PC-9 (cell line): ENCODE measurements at regions not wholly inside any gene's neighbourhood (a gene's known extent, or its start where the extent isn't known, plus 50 kb on each side); places are given as distances from the start of the nearest gene placed in this dataset.

Source experiments
- BruUV-seq: library from RNA; stranded (reverse); fragments of 400-500 nt; replicated peaks from 2 replicates; lab custom pipeline; 2021; lab: Mats Ljungman, UMichigan
- CTCF ChIA-PET: fragments of 300-600 bp; sonication (Branson Sonifier 250); formaldehyde crosslinking; loops from one replicate; lab custom pipeline; 2022; ENCODE audit warnings: antibody characterized with exemption; lab: Charles Lee
- POLR2A ChIA-PET: fragments of 300-600 bp; sonication (Branson Sonifier 250); formaldehyde crosslinking; loops from one replicate; lab custom pipeline; 2022; ENCODE audit warnings: antibody characterized with exemption; ENCODE audit not compliant: unreplicated experiment; lab: Charles Lee
- DNase-seq, 2 experiments: peaks; one replicate each; pipeline versions ENCODE4 v3.0.0 to v3.0.0-alpha.2; 2015 to 2022; ENCODE audit warnings: mixed read lengths in 1 of 2
- H2AFZ ChIP-seq: fragments of 200-600 bp; sonication (generic); 2 replicates; pipeline ENCODE4 v1.8.1; 2017; ENCODE audit warnings: antibody characterized with exemption
- H3F3A ChIP-seq: fragments of 200-600 bp; sonication (generic); 2 replicates; pipeline ENCODE4 v1.8.1; 2017; ENCODE audit warnings: antibody characterized with exemption, mild to moderate bottlenecking, low read depth; ENCODE audit not compliant: insufficient read depth
- H3K27ac ChIP-seq: fragments of 200-600 bp; sonication (generic); 2 replicates; pipeline ENCODE4 v1.6.1; 2016; ENCODE audit warnings: mixed run types
- H3K27me3 ChIP-seq: fragments of 200-600 bp; sonication (generic); 2 replicates; pipeline ENCODE4 v1.6.1; 2016; ENCODE audit warnings: low read depth, mixed run types; ENCODE audit not compliant: insufficient read depth
- H3K36me3 ChIP-seq: fragments of 200-600 bp; sonication (generic); 2 replicates; pipeline ENCODE4 v1.6.1; 2016; ENCODE audit warnings: low read depth, mixed run types
- H3K4me1 ChIP-seq: fragments of 200-600 bp; sonication (generic); replicated peaks from 2 replicates; pipeline ENCODE4 v1.6.1; 2016; ENCODE audit warnings: mixed run types; ENCODE audit not compliant: insufficient read depth
- H3K4me2 ChIP-seq: fragments of 200-600 bp; sonication (generic); 2 replicates; pipeline ENCODE4 v1.6.1; 2017; ENCODE audit warnings: mixed run types
- H3K4me3 ChIP-seq: fragments of 200-600 bp; sonication (generic); 2 replicates; pipeline ENCODE4 v1.6.1; 2016; ENCODE audit warnings: mixed run types
- H3K79me2 ChIP-seq: fragments of 200-600 bp; sonication (generic); 2 replicates; pipeline ENCODE4 v1.6.1; 2017; ENCODE audit warnings: low read depth, mixed run types
- H3K9me2 ChIP-seq: fragments of 200-600 bp; sonication (generic); 2 replicates; pipeline ENCODE4 v1.8.1; 2017; ENCODE audit warnings: mild to moderate bottlenecking; ENCODE audit not compliant: insufficient read depth
- H3K9me3 ChIP-seq: fragments of 200-600 bp; sonication (generic); 2 replicates; pipeline ENCODE4 v1.8.1; 2016; ENCODE audit warnings: low read depth; ENCODE audit not compliant: insufficient read depth
- H4K20me1 ChIP-seq: fragments of 200-600 bp; sonication (generic); 2 replicates; pipeline ENCODE4 v1.8.1; 2017; ENCODE audit not compliant: insufficient read depth
- CTCF ChIP-seq: fragments of 200-600 bp; sonication (generic); conservative IDR thresholded peaks from 2 replicates; pipeline ENCODE4 v1.6.1; 2017; ENCODE audit warnings: mixed run types, antibody characterized with exemption, mild to moderate bottlenecking, moderate library complexity
- EZH2 ChIP-seq: fragments of 200-600 bp; sonication (generic); IDR thresholded peaks from 2 replicates; pipeline ENCODE4 v1.8.0; 2017; ENCODE audit warnings: antibody characterized with exemption, low read depth
- intact Hi-C: fragments of 100-400 bp; cut with micrococcal nuclease; formaldehyde crosslinking; loops from one replicate; pipeline ENCODE4 v1.10.0; 2022; ENCODE audit not compliant: unreplicated experiment

- CTCF ChIA-PET: no interaction called here
- H3K9me2 ChIP-seq: no peaks in the 10 kb centered on the region
- no peaks in the 10 kb centered on the region for H3K79me2 ChIP-seq
- no peaks in the 10 kb centered on the region for H4K20me1 ChIP-seq
- no peaks in the 10 kb centered on the region for H3K9me3 ChIP-seq
- no peaks in the 10 kb centered on the region for H3K27me3 ChIP-seq
- H3K36me3 ChIP-seq: no peaks in the 10 kb centered on the region
- no peaks in the 10 kb centered on the region for H3F3A ChIP-seq
- no peak for DNase-seq
- intact Hi-C loops: no loop called here
- H3K4me3 ChIP-seq: no peak overlapping the region
- H3K4me2 ChIP-seq: 0 out of 2 replicates have a peak overlapping the region, but pooled peaks have one; percentile 13
- H3K27ac ChIP-seq: no peak overlapping the region
- TF ChIP-seq CTCF: no peak
- TF ChIP-seq EZH2: no peak
- H2AFZ ChIP-seq: no peak overlapping the region
- POLR2A ChIA-PET: no interaction called here
- BruUV-seq: no TSS peak
- no peaks in the 10 kb centered on the region; the same call in 1 of the 2 replicates for H3K4me1 ChIP-seq
Measured at GRCh38 chr4:168028970-168029597, 63.3 kb upstream of the ANXA10 start.

GRCh38 chr4:168037676-168038075 is 54.7 kb upstream of the ANXA10 start:
- DNase-seq: no peak
- Histone ChIP-seq H3K4me1 (no peaks in the 10 kb centered on the region), H3K27ac (no peak overlapping the region), H3K27me3 (no peaks in the 10 kb centered on the region), H3K79me2 (no peaks in the 10 kb centered on the region), H3K9me3 (no peaks in the 10 kb centered on the region), H3K36me3 (no peaks in the 10 kb centered on the region), H2AFZ (no peak overlapping the region), H4K20me1 (no peaks in the 10 kb centered on the region), H3F3A (no peaks in the 10 kb centered on the region), H3K4me2 (no peak overlapping the region), H3K9me2 (0 out of 2 replicates have a peak, but pooled peaks cover 5% of the 10 kb centered on the region), H3K4me3 (no peak overlapping the region)
- ChIA-PET POLR2A (no interaction called here), CTCF (no interaction called here)
- TF ChIP-seq EZH2 (no peak), CTCF (no peak)
- intact Hi-C loops: no loop called here
- BruUV-seq: no TSS peak

GRCh38 chr4:168039593-168039992 is 52.7 kb upstream of the ANXA10 start:
- TF ChIP-seq EZH2 (no peak), CTCF (no peak)
- no peak for DNase-seq
- no peak overlapping the region for H2AFZ ChIP-seq
- H3K4me3 ChIP-seq: no peak overlapping the region
- no peak overlapping the region for H3K27ac ChIP-seq
- no peaks in the 10 kb centered on the region for H3K79me2 ChIP-seq
- CTCF ChIA-PET: no interaction called here
- no peaks in the 10 kb centered on the region for H3K27me3 ChIP-seq
- no peak overlapping the region for H3K4me2 ChIP-seq
- 0 out of 2 replicates have a peak, but pooled peaks cover 5% of the 10 kb centered on the region for H3K9me2 ChIP-seq
- no peaks in the 10 kb centered on the region for H4K20me1 ChIP-seq
- intact Hi-C loops: no loop called here
- no TSS peak for BruUV-seq
- POLR2A ChIA-PET: no interaction called here
- H3K36me3 ChIP-seq: no peaks in the 10 kb centered on the region
- no peaks in the 10 kb centered on the region for H3K9me3 ChIP-seq
- no peaks in the 10 kb centered on the region for H3F3A ChIP-seq
- no peaks in the 10 kb centered on the region for H3K4me1 ChIP-seq
